SK-N-SH treated with all-trans-retinoic acid at 6 μM for 48 hours (cell line): ENCODE measurements at regions not wholly inside any gene's neighbourhood (a gene's known extent, or its start where the extent isn't known, plus 50 kb on each side); places are given as distances from the start of the nearest gene placed in this dataset.

Source experiments
- ARNTL ChIP-seq: fragments of 450-650 bp; formaldehyde crosslinking; IDR thresholded peaks from 2 replicates; pipeline ENCODE4 v1.5.0; 2020; ENCODE audit warnings: low read depth, mild to moderate bottlenecking, moderate library complexity, borderline replicate concordance
- CREB5 ChIP-seq: fragments of 250-450 bp; sonication (Bioruptor Pico); IDR thresholded peaks from 2 replicates; pipeline ENCODE4 v1.5.1; 2020; ENCODE audit warnings: low read depth, mild to moderate bottlenecking, moderate library complexity
- OSR1 ChIP-seq: fragments of 250-450 bp; sonication (Bioruptor Pico); IDR thresholded peaks from 2 replicates; pipeline ENCODE4 v1.8.0; 2022; ENCODE audit warnings: moderate library complexity, mild to moderate bottlenecking, inconsistent platforms
- PATZ1 ChIP-seq: fragments of 250-450 bp; sonication (Bioruptor Pico); IDR thresholded peaks from 2 replicates; pipeline ENCODE4 v1.8.0; 2020; ENCODE audit warnings: mild to moderate bottlenecking, moderate library complexity, borderline replicate concordance
- TOX ChIP-seq: fragments of 250-450 bp; sonication (Bioruptor Pico); IDR thresholded peaks from 2 replicates; pipeline ENCODE4 v1.8.0; 2021; ENCODE audit warnings: mild to moderate bottlenecking, moderate library complexity, borderline replicate concordance
- TSHZ2 ChIP-seq: fragments of 250-450 bp; sonication (Bioruptor Pico); IDR thresholded peaks from 2 replicates; pipeline ENCODE4 v1.5.0; 2020; ENCODE audit warnings: mild to moderate bottlenecking, moderate library complexity
- ZFP3 ChIP-seq: fragments of 250-450 bp; sonication (Bioruptor Pico); IDR thresholded peaks from 2 replicates; pipeline ENCODE4 v1.5.0; 2020; ENCODE audit warnings: mild to moderate bottlenecking, moderate library complexity
- ZFP30 ChIP-seq: fragments of 450-650 bp; formaldehyde crosslinking; IDR thresholded peaks from 2 replicates; pipeline ENCODE4 v1.5.0; 2022; ENCODE audit warnings: mild to moderate bottlenecking, moderate library complexity
- ZNF70 ChIP-seq: fragments of 450-650 bp; formaldehyde crosslinking; IDR thresholded peaks from 2 replicates; pipeline ENCODE4 v1.5.0; 2020; ENCODE audit warnings: mild to moderate bottlenecking, moderate library complexity

GRCh38 chr1:22234476-22235030, 91.7 kb upstream of the WNT4 start:
- TF ChIP-seq ZFP3 (CRISPR knock-in tag) (no peak), ZNF70 (CRISPR knock-in tag) (no peak), CREB5 (CRISPR knock-in tag) (no peak), TSHZ2 (CRISPR knock-in tag) (no peak), ARNTL (CRISPR knock-in tag) (no peak), TOX (CRISPR knock-in tag) (no peak), ZFP30 (no peak), OSR1 (CRISPR knock-in tag) (no peak), PATZ1 (no peak)
